H4 (cell line): ENCODE measurements at regions not wholly inside any gene's neighbourhood (a gene's known extent, or its start where the extent isn't known, plus 50 kb on each side); places are given as distances from the start of the nearest gene placed in this dataset.

Experiments
- DNase-seq: peaks from one replicate; pipeline ENCODE4 v3.0.0-alpha.2; 2015; ENCODE audit warnings: low spot score

GRCh38 chr11:8740129-8740528 is 57.5 kb downstream of the RPL27A start:
- DNase-seq: no peak

GRCh38 chr11:8744423-8744822 is 61.8 kb downstream of the RPL27A start:
- no peak for DNase-seq

GRCh38 chr11:8745431-8746253 is 63.0 kb downstream of the RPL27A start:
- DNase-seq: no peak

- no peak for DNase-seq
Observed at GRCh38 chr11:8746331-8746974, 63.9 kb downstream of the RPL27A start.

- no peak for DNase-seq
Observed at GRCh38 chr11:8747173-8747572, 64.6 kb downstream of the RPL27A start.

GRCh38 chr11:8748317-8748716 is 65.7 kb downstream of the RPL27A start:
- no peak for DNase-seq

GRCh38 chr11:8749202-8749601 is 66.6 kb downstream of the RPL27A start:
- DNase-seq: no peak

GRCh38 chr11:8754241-8754640 is 71.6 kb downstream of the RPL27A start:
- DNase-seq: no peak

GRCh38 chr11:8756201-8756600 is 73.6 kb downstream of the RPL27A start:
- DNase-seq: no peak

- DNase-seq: no peak
Observed at GRCh38 chr11:8757047-8757446, 74.5 kb downstream of the RPL27A start.

GRCh38 chr11:8757533-8757932 is 74.9 kb downstream of the RPL27A start:
- DNase-seq: no peak

- no peak for DNase-seq
Observed at GRCh38 chr11:8758619-8759169, 76.1 kb downstream of the RPL27A start.

- no peak for DNase-seq
Observed at GRCh38 chr11:8759634-8760033, 77.0 kb downstream of the RPL27A start.

GRCh38 chr11:8760896-8761295 is 78.3 kb downstream of the RPL27A start:
- no peak for DNase-seq

GRCh38 chr11:8763070-8763685 is 80.6 kb downstream of the RPL27A start:
- no peak for DNase-seq

GRCh38 chr11:8765294-8765693 is 82.7 kb downstream of the RPL27A start:
- no peak for DNase-seq

- DNase-seq: no peak
Observed at GRCh38 chr11:8766043-8766987, 83.7 kb downstream of the RPL27A start.

- no peak for DNase-seq
Observed at GRCh38 chr11:8766988-8767374, 84.4 kb downstream of the RPL27A start.

GRCh38 chr11:8767466-8768142 is 85.0 kb downstream of the RPL27A start:
- DNase-seq: no peak

GRCh38 chr11:8768625-8769333 is 86.2 kb downstream of the RPL27A start:
- peak; percentile 56 for DNase-seq
